OCI-LY7 (cell line): ENCODE measurements at regions not wholly inside any gene's neighbourhood (a gene's known extent, or its start where the extent isn't known, plus 50 kb on each side); places are given as distances from the start of the nearest gene placed in this dataset.

Experiments
- BruUV-seq: library from RNA; stranded (reverse); fragments of 400-500 nt; replicated peaks from 2 replicates; lab custom pipeline; 2021; lab: Mats Ljungman, UMichigan
- CTCF ChIA-PET: fragments of 300-600 bp; sonication (Branson Sonifier 250); formaldehyde crosslinking; loops from one replicate; lab custom pipeline; 2022; ENCODE audit warnings: antibody characterized with exemption; ENCODE audit not compliant: unreplicated experiment; lab: Charles Lee
- POLR2A ChIA-PET: fragments of 300-600 bp; sonication (Branson Sonifier 250); formaldehyde crosslinking; loops from one replicate; lab custom pipeline; 2022; ENCODE audit warnings: antibody characterized with exemption; lab: Charles Lee
- DNase-seq: peaks from one replicate; pipeline ENCODE4 v3.0.0-alpha.2; 2015; ENCODE audit warnings: low spot score
- H2AFZ ChIP-seq: fragments of 200-600 bp; sonication (generic), shearing (Covaris generic); 2 replicates; pipeline ENCODE4 v1.6.1; 2014; ENCODE audit warnings: mild to moderate bottlenecking, antibody characterized with exemption, low read length, moderate library complexity
- H3K27ac ChIP-seq: fragments of 200-600 bp; sonication (generic); 2 replicates; pipeline ENCODE4 v1.5.1; 2014; ENCODE audit warnings: mixed run types, low read depth, mild to moderate bottlenecking, moderate library complexity, low read length, inconsistent platforms; ENCODE audit not compliant: poor library complexity, severe bottlenecking
- H3K36me3 ChIP-seq: fragments of 200-600 bp; sonication (generic); 2 replicates; pipeline ENCODE4 v1.6.1; 2014; ENCODE audit warnings: mild to moderate bottlenecking, antibody characterized with exemption, low read length, moderate library complexity, mixed read lengths; ENCODE audit not compliant: insufficient read depth
- H3K4me1 ChIP-seq: fragments of 200-600 bp; sonication (generic); 2 replicates; pipeline ENCODE4 v1.5.1; 2014; ENCODE audit warnings: mild to moderate bottlenecking, low read length; ENCODE audit not compliant: insufficient read depth, poor library complexity, severe bottlenecking
- H3K4me2 ChIP-seq: fragments of 200-600 bp; sonication (generic); 2 replicates; pipeline ENCODE4 v1.6.1; 2014; ENCODE audit warnings: mild to moderate bottlenecking, low read length
- H3K4me3 ChIP-seq: fragments of 200-600 bp; sonication (generic); 2 replicates; pipeline ENCODE4 v1.5.1; 2014; ENCODE audit warnings: mild to moderate bottlenecking, low read depth, low read length; ENCODE audit not compliant: poor library complexity, severe bottlenecking
- H3K79me2 ChIP-seq: fragments of 200-600 bp; sonication (generic); 2 replicates; pipeline ENCODE4 v1.6.1; 2016; ENCODE audit warnings: low read depth, mild to moderate bottlenecking, low read length, moderate library complexity, mixed read lengths; ENCODE audit not compliant: insufficient read depth
- H3K9me2 ChIP-seq: fragments of 200-600 bp; sonication (generic); 2 replicates; pipeline ENCODE4 v1.6.1; 2016; ENCODE audit warnings: mild to moderate bottlenecking, low read length, mixed read lengths; ENCODE audit not compliant: insufficient read depth
- H3K9me3 ChIP-seq: fragments of 200-600 bp; sonication (generic); 2 replicates; pipeline ENCODE4 v1.6.1; 2014; ENCODE audit warnings: mild to moderate bottlenecking, mixed run types, low read length, mixed read lengths
- H4K20me1 ChIP-seq: fragments of 200-600 bp; sonication (generic); 2 replicates; pipeline ENCODE4 v1.6.1; 2014; ENCODE audit warnings: mild to moderate bottlenecking, antibody characterized with exemption, low read length, moderate library complexity, mixed read lengths; ENCODE audit not compliant: insufficient read depth
- CTCF ChIP-seq: fragments of 200-600 bp; sonication (generic); conservative IDR thresholded peaks from 2 replicates; pipeline ENCODE4 v1.5.1; 2014; ENCODE audit warnings: mild to moderate bottlenecking, antibody characterized with exemption, low read length, moderate library complexity, mixed read lengths
- EZH2phosphoT487 ChIP-seq: fragments of 200-600 bp; sonication (generic); IDR thresholded peaks from 2 replicates; pipeline ENCODE4 v1.6.1; 2018; ENCODE audit warnings: low read depth, borderline replicate concordance, mild to moderate bottlenecking, mixed run types, antibody characterized with exemption, low read length, moderate library complexity, mixed read lengths
- intact Hi-C: fragments of 100-400 bp; cut with micrococcal nuclease; formaldehyde crosslinking; loops from one replicate; pipeline ENCODE4 v1.10.0; 2022; ENCODE audit not compliant: unreplicated experiment

- Histone ChIP-seq H3K4me2 (no peak overlapping the region), H4K20me1 (no peaks in the 10 kb centered on the region), H3K79me2 (no peaks in the 10 kb centered on the region), H3K9me3 (no peaks in the 10 kb centered on the region), H3K27ac (no peak overlapping the region), H2AFZ (no peak overlapping the region), H3K36me3 (no peaks in the 10 kb centered on the region), H3K4me3 (no peak overlapping the region), H3K9me2 (no peaks in the 10 kb centered on the region), H3K4me1 (no peaks in the 10 kb centered on the region)
- ChIA-PET CTCF (no interaction called here), POLR2A (interaction anchor here (0.7 kb wide), 2 partner anchors 19 to 1202 kb away, joined by 3 read pairs; no protein-coding TSS in a partner anchor)
- intact Hi-C loops = no loop called here
- DNase-seq = no peak
- BruUV-seq = no TSS peak
- TF ChIP-seq CTCF = no peak
- no peak for TF ChIP-seq EZH2phosphoT487
These were observed 57.9 kb downstream of the FZD10 start for GRCh38 chr12:130219929-130220705.

- no TSS peak for BruUV-seq
- DNase-seq = no peak
- H3K4me1 ChIP-seq = no peaks in the 10 kb centered on the region
- intact Hi-C loops = no loop called here
- ChIA-PET POLR2A (interaction anchor here (0.7 kb wide), 1 partner anchor 20 kb away, joined by 3 read pairs; no protein-coding TSS in a partner anchor), CTCF (no interaction called here)
- no peak overlapping the region for H3K4me2 ChIP-seq
- no peaks in the 10 kb centered on the region for H4K20me1 ChIP-seq
- no peak overlapping the region for H3K27ac ChIP-seq
- no peak overlapping the region for H2AFZ ChIP-seq
- H3K79me2 ChIP-seq = no peaks in the 10 kb centered on the region
- TF ChIP-seq CTCF (no peak), EZH2phosphoT487 (no peak)
- no peaks in the 10 kb centered on the region for H3K9me2 ChIP-seq
- H3K36me3 ChIP-seq = no peaks in the 10 kb centered on the region
- H3K4me3 ChIP-seq = no peak overlapping the region
- no peaks in the 10 kb centered on the region for H3K9me3 ChIP-seq
These were observed 58.4 kb downstream of the FZD10 start for GRCh38 chr12:130220706-130221100.
